ENCODE measurements at regions not wholly inside any gene's neighbourhood (a gene's known extent, or its start where the extent isn't known, plus 50 kb on each side); places are given as distances from the start of the nearest gene placed in this dataset.
A peak's percentile ranks its signal among the peaks of the same experiment; 100 is the strongest.

DNA sequence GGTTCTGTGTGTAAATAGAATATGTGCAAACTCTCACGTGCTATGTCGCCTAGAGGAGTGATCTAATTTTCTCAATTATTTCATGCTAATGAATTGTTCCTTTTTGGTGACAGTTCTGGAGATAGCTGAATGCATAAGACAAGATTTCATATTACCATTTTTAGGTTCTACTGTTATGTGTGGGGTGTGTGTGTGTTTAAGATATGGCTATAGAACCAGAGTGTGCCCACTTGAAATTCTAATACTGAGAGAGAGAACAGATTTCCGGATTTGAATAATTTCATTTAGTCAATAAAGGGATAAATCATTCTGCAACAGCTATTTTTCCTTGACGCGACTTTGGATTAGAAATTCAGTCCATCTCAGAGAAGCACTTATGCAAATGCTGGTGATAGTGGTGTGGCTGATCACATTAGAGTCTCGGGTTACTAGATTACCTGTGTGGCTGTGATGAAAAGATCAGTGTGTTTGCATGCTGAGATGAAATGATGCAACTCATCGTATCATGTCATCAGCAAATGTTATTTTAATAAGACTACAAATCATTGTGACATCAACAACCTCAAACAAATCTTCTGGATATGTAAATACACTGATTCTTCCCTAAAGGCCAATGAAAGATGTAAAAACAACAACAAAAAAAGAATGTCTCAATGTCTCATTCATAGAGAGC lies 415.9 kb downstream of the EPHA4 start (continued):
- TF ChIP-seq, protein P1, sequence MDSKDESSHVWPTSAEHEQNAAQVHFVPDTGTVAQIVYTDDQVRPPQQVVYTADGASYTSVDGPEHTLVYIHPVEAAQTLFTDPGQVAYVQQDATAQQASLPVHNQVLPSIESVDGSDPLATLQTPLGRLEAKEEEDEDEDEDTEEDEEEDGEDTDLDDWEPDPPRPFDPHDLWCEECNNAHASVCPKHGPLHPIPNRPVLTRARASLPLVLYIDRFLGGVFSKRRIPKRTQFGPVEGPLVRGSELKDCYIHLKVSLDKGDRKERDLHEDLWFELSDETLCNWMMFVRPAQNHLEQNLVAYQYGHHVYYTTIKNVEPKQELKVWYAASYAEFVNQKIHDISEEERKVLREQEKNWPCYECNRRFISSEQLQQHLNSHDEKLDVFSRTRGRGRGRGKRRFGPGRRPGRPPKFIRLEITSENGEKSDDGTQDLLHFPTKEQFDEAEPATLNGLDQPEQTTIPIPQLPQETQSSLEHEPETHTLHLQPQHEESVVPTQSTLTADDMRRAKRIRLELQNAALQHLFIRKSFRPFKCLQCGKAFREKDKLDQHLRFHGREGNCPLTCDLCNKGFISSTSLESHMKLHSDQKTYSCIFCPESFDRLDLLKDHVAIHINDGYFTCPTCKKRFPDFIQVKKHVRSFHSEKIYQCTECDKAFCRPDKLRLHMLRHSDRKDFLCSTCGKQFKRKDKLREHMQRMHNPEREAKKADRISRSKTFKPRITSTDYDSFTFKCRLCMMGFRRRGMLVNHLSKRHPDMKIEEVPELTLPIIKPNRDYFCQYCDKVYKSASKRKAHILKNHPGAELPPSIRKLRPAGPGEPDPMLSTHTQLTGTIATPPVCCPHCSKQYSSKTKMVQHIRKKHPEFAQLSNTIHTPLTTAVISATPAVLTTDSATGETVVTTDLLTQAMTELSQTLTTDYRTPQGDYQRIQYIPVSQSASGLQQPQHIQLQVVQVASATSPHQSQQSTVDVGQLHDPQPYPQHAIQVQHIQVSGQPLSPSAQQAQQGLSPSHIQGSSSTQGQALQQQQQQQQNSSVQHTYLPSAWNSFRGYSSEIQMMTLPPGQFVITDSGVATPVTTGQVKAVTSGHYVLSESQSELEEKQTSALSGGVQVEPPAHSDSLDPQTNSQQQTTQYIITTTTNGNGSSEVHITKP (tag by site-specific recombination; IDR thresholded peaks at IDR 0.05) = no peak
- TF ChIP-seq ZNF776 (tag by site-specific recombination; IDR thresholded peaks at IDR 0.05; ENCODE audit: borderline replicate concordance) = no peak
- TF ChIP-seq, protein P2, sequence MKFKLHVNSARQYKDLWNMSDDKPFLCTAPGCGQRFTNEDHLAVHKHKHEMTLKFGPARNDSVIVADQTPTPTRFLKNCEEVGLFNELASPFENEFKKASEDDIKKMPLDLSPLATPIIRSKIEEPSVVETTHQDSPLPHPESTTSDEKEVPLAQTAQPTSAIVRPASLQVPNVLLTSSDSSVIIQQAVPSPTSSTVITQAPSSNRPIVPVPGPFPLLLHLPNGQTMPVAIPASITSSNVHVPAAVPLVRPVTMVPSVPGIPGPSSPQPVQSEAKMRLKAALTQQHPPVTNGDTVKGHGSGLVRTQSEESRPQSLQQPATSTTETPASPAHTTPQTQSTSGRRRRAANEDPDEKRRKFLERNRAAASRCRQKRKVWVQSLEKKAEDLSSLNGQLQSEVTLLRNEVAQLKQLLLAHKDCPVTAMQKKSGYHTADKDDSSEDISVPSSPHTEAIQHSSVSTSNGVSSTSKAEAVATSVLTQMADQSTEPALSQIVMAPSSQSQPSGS (tag by site-specific recombination; IDR thresholded peaks at IDR 0.05; ENCODE audit: low read depth) = peak; percentile 49; the same call in 1 of the 2 replicates
- TF ChIP-seq HOXD13 (CRISPR knock-in tag; IDR thresholded peaks at IDR 0.05; ENCODE audit: borderline replicate concordance) = no peak
- TF ChIP-seq ZNF843 (tag by site-specific recombination; IDR thresholded peaks at IDR 0.05) = peak; percentile 16; the same call in 1 of the 2 replicates
- TF ChIP-seq, protein P3, sequence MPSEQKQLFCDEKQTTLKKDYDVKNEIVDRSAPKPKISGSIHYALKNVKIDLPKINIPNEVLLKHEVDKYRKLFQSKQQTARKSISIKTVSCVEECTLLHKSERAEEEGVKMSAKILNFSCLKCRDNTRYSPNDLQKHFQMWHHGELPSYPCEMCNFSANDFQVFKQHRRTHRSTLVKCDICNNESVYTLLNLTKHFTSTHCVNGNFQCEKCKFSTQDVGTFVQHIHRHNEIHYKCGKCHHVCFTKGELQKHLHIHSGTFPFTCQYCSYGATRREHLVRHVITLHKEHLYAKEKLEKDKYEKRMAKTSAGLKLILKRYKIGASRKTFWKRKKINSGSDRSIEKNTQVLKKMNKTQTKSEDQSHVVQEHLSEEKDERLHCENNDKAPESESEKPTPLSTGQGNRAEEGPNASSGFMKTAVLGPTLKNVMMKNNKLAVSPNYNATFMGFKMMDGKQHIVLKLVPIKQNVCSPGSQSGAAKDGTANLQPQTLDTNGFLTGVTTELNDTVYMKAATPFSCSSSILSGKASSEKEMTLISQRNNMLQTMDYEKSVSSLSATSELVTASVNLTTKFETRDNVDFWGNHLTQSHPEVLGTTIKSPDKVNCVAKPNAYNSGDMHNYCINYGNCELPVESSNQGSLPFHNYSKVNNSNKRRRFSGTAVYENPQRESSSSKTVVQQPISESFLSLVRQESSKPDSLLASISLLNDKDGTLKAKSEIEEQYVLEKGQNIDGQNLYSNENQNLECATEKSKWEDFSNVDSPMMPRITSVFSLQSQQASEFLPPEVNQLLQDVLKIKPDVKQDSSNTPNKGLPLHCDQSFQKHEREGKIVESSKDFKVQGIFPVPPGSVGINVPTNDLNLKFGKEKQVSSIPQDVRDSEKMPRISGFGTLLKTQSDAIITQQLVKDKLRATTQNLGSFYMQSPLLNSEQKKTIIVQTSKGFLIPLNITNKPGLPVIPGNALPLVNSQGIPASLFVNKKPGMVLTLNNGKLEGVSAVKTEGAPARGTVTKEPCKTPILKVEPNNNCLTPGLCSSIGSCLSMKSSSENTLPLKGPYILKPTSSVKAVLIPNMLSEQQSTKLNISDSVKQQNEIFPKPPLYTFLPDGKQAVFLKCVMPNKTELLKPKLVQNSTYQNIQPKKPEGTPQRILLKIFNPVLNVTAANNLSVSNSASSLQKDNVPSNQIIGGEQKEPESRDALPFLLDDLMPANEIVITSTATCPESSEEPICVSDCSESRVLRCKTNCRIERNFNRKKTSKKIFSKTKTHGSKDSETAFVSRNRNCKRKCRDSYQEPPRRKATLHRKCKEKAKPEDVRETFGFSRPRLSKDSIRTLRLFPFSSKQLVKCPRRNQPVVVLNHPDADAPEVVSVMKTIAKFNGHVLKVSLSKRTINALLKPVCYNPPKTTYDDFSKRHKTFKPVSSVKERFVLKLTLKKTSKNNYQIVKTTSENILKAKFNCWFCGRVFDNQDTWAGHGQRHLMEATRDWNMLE (tag by site-specific recombination; conservative IDR thresholded peaks at IDR 0.05; ENCODE audit: low read depth) = 0 out of 2 replicates have a peak, but pooled peaks have one; percentile 30
- TF ChIP-seq OVOL3 (tag by site-specific recombination; IDR thresholded peaks at IDR 0.05) = no peak
- TF ChIP-seq SCRT1 (tag by site-specific recombination; IDR thresholded peaks at IDR 0.05; ENCODE audit: borderline replicate concordance) = no peak
- no peak for TF ChIP-seq SP7 (tag by site-specific recombination; IDR thresholded peaks at IDR 0.05)
- no peak for TF ChIP-seq ZFP69B (tag by site-specific recombination; IDR thresholded peaks at IDR 0.05)
- TF ChIP-seq ZNF585B (tag by site-specific recombination; IDR thresholded peaks at IDR 0.05) = no peak
- TF ChIP-seq, protein P4, sequence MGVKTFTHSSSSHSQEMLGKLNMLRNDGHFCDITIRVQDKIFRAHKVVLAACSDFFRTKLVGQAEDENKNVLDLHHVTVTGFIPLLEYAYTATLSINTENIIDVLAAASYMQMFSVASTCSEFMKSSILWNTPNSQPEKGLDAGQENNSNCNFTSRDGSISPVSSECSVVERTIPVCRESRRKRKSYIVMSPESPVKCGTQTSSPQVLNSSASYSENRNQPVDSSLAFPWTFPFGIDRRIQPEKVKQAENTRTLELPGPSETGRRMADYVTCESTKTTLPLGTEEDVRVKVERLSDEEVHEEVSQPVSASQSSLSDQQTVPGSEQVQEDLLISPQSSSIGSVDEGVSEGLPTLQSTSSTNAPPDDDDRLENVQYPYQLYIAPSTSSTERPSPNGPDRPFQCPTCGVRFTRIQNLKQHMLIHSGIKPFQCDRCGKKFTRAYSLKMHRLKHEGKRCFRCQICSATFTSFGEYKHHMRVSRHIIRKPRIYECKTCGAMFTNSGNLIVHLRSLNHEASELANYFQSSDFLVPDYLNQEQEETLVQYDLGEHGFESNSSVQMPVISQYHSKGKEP (tag by site-specific recombination; IDR thresholded peaks at IDR 0.05) = no peak
- no peak for TF ChIP-seq ZFP37 (tag by site-specific recombination; IDR thresholded peaks at IDR 0.05)
- TF ChIP-seq GLI2 (tag by site-specific recombination; IDR thresholded peaks at IDR 0.05; ENCODE audit: borderline replicate concordance, low read depth) = no peak
- TF ChIP-seq FEZF1 (tag by site-specific recombination; IDR thresholded peaks at IDR 0.05) = 0 out of 2 replicates have a peak, but pooled peaks have one; percentile 9
- TF ChIP-seq YY1 (tag by site-specific recombination; IDR thresholded peaks at IDR 0.05) = no peak
- TF ChIP-seq, protein P5, sequence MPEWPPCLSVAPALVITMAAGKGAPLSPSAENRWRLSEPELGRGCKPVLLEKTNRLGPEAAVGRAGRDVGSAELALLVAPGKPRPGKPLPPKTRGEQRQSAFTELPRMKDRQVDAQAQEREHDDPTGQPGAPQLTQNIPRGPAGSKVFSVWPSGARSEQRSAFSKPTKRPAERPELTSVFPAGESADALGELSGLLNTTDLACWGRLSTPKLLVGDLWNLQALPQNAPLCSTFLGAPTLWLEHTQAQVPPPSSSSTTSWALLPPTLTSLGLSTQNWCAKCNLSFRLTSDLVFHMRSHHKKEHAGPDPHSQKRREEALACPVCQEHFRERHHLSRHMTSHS (tag by site-specific recombination; IDR thresholded peaks at IDR 0.05) = no peak
- no peak for TF ChIP-seq ZNF174 (tag by site-specific recombination; IDR thresholded peaks at IDR 0.05)
- TF ChIP-seq MEIS1 (CRISPR knock-in tag; IDR thresholded peaks at IDR 0.05; ENCODE audit: borderline replicate concordance) = no peak
- TF ChIP-seq, protein P6, sequence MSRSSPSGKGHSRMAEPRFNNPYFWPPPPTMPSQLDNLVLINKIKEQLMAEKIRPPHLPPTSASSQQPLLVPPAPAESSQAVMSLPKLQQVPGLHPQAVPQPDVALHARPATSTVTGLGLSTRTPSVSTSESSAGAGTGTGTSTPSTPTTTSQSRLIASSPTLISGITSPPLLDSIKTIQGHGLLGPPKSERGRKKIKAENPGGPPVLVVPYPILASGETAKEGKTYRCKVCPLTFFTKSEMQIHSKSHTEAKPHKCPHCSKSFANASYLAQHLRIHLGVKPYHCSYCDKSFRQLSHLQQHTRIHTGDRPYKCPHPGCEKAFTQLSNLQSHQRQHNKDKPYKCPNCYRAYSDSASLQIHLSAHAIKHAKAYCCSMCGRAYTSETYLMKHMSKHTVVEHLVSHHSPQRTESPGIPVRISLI (tag by site-specific recombination; IDR thresholded peaks at IDR 0.05) = no peak
- TF ChIP-seq ZNF830 (tag by site-specific recombination; IDR thresholded peaks at IDR 0.05; ENCODE audit: low read depth) = no peak
- no peak for TF ChIP-seq GLIS1 (tag by site-specific recombination; IDR thresholded peaks at IDR 0.05)
- TF ChIP-seq, protein P7, sequence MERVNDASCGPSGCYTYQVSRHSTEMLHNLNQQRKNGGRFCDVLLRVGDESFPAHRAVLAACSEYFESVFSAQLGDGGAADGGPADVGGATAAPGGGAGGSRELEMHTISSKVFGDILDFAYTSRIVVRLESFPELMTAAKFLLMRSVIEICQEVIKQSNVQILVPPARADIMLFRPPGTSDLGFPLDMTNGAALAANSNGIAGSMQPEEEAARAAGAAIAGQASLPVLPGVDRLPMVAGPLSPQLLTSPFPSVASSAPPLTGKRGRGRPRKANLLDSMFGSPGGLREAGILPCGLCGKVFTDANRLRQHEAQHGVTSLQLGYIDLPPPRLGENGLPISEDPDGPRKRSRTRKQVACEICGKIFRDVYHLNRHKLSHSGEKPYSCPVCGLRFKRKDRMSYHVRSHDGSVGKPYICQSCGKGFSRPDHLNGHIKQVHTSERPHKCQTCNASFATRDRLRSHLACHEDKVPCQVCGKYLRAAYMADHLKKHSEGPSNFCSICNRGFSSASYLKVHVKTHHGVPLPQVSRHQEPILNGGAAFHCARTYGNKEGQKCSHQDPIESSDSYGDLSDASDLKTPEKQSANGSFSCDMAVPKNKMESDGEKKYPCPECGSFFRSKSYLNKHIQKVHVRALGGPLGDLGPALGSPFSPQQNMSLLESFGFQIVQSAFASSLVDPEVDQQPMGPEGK (tag by site-specific recombination; IDR thresholded peaks at IDR 0.05) = no peak
